ENCODE measurements at regions not wholly inside any gene's neighbourhood (a gene's known extent, or its start where the extent isn't known, plus 50 kb on each side); places are given as distances from the start of the nearest gene placed in this dataset.

DNA sequence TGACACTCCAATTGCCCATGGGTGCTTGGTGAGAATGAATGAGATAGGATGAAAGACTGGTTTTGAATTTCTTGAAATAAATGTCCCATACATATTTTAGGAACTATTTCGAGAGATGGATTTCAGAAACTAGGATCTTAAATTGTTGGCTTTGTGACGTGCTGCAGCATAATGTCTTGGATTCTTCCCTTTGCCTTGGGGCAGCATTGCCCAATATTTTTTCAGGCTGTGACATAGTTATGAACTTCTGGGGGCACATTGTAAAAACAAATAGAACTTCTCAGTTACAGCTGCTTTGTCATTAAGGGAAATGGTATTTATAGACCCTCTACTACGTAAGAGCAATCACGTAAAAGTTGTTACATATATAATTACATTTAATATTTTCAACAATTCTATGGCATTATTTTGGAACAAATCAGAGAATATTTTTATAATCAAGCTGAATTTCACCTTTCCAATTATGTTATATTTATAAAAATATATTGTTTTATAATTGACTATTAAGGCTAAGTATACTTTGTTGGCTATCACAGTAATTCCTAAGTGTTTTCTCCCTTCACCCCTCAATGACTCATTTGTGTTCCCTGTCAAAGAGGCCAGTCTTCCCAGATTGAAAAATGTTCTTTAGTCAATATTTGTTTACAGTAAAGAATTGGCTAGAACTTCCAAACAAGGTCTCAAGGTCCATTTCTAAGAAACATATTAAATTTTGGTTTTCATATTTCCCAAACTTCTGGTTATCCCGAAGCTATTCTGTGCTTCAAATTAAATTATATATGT, 1388.3 kb upstream of the ACO1 start (continued):
- TF ChIP-seq MYC (IDR thresholded peaks at IDR 0.05; ENCODE audit: low read depth, low read length) (no peak), MYC (CRISPR knock-in tag; IDR thresholded peaks at IDR 0.05; ENCODE audit: borderline replicate concordance, low read depth) (no peak), TSC22D4 (tag; IDR thresholded peaks at IDR 0.05) (no peak), ZBTB1 (CRISPR knock-in tag; IDR thresholded peaks at IDR 0.05; ENCODE audit: borderline replicate concordance, low read depth) (no peak), TAF9B (IDR thresholded peaks at IDR 0.05; ENCODE audit: partially characterized antibody) (no peak), CHD2 (IDR thresholded peaks at IDR 0.05; ENCODE audit: low read depth, low read length) (no peak)
- TF ChIP-seq, protein P1, sequence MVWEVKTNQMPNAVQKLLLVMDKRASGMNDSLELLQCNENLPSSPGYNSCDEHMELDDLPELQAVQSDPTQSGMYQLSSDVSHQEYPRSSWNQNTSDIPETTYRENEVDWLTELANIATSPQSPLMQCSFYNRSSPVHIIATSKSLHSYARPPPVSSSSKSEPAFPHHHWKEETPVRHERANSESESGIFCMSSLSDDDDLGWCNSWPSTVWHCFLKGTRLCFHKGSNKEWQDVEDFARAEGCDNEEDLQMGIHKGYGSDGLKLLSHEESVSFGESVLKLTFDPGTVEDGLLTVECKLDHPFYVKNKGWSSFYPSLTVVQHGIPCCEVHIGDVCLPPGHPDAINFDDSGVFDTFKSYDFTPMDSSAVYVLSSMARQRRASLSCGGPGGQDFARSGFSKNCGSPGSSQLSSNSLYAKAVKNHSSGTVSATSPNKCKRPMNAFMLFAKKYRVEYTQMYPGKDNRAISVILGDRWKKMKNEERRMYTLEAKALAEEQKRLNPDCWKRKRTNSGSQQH (CRISPR knock-in tag; IDR thresholded peaks at IDR 0.05), result no peak
- TF ChIP-seq, protein P2, sequence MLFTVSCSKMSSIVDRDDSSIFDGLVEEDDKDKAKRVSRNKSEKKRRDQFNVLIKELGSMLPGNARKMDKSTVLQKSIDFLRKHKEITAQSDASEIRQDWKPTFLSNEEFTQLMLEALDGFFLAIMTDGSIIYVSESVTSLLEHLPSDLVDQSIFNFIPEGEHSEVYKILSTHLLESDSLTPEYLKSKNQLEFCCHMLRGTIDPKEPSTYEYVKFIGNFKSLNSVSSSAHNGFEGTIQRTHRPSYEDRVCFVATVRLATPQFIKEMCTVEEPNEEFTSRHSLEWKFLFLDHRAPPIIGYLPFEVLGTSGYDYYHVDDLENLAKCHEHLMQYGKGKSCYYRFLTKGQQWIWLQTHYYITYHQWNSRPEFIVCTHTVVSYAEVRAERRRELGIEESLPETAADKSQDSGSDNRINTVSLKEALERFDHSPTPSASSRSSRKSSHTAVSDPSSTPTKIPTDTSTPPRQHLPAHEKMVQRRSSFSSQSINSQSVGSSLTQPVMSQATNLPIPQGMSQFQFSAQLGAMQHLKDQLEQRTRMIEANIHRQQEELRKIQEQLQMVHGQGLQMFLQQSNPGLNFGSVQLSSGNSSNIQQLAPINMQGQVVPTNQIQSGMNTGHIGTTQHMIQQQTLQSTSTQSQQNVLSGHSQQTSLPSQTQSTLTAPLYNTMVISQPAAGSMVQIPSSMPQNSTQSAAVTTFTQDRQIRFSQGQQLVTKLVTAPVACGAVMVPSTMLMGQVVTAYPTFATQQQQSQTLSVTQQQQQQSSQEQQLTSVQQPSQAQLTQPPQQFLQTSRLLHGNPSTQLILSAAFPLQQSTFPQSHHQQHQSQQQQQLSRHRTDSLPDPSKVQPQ (CRISPR knock-in tag; IDR thresholded peaks at IDR 0.05; ENCODE audit: borderline replicate concordance), result no peak

All from K562 (cell line).